Neural cell (in vitro differentiated cells): ENCODE measurements at regions not wholly inside any gene's neighbourhood (a gene's known extent, or its start where the extent isn't known, plus 50 kb on each side); places are given as distances from the start of the nearest gene placed in this dataset.

ENCODE experiments used
- H2AFZ ChIP-seq: fragments of 200-600, 300-800 bp; sonication (generic), shearing (Covaris generic); 2 replicates; pipeline ENCODE4 v1.6.0; 2014; ENCODE audit warnings: low read depth, mild to moderate bottlenecking, antibody characterized with exemption, low read length, moderate library complexity
- H3F3A ChIP-seq: fragments of 200-600 bp; shearing (Covaris generic); 2 replicates; pipeline ENCODE4 v1.6.1; 2016; ENCODE audit warnings: mild to moderate bottlenecking, moderate library complexity, mixed read lengths, antibody characterized with exemption, low read length; ENCODE audit not compliant: insufficient read depth, poor library complexity, severe bottlenecking
- H3K27ac ChIP-seq: fragments of 200-600, 300-800 bp; sonication (generic), shearing (Covaris generic); 2 replicates; pipeline ENCODE4 v1.5.1; 2014; ENCODE audit warnings: mild to moderate bottlenecking, low read length, moderate library complexity
- H3K27me3 ChIP-seq: fragments of 300-800, 200-600 bp; sonication (generic), shearing (Covaris generic); 2 replicates; pipeline ENCODE4 v1.6.0; 2014; ENCODE audit warnings: mild to moderate bottlenecking, low read depth, low read length, moderate library complexity; ENCODE audit not compliant: insufficient read depth
- H3K36me3 ChIP-seq: fragments of 300-800, 200-600 bp; sonication (generic), shearing (Covaris generic); 2 replicates; pipeline ENCODE4 v1.5.1; 2014; ENCODE audit warnings: mild to moderate bottlenecking, antibody characterized with exemption, low read length, moderate library complexity; ENCODE audit not compliant: insufficient read depth
- H3K4me2 ChIP-seq: fragments of 300-800, 200-600 bp; sonication (generic), shearing (Covaris generic); 2 replicates; pipeline ENCODE4 v1.6.0; 2014; ENCODE audit warnings: mild to moderate bottlenecking, low read length
- H3K4me3 ChIP-seq: fragments of 300-800, 200-600 bp; sonication (generic), shearing (Covaris generic); 2 replicates; pipeline ENCODE4 v1.5.1; 2014; ENCODE audit warnings: mild to moderate bottlenecking, low read length, moderate library complexity
- H3K79me2 ChIP-seq: fragments of 200-600 bp; shearing (Covaris generic); replicated peaks from 2 replicates; pipeline ENCODE4 v1.6.0; 2014; ENCODE audit warnings: mild to moderate bottlenecking, low read length, moderate library complexity; ENCODE audit not compliant: insufficient read depth
- H3K9ac ChIP-seq: fragments of 300-800, 200-600 bp; sonication (generic), shearing (Covaris generic); 2 replicates; pipeline ENCODE4 v1.6.1; 2016; ENCODE audit warnings: mild to moderate bottlenecking, low read length, mixed read lengths
- H3K9me2 ChIP-seq: fragments of 200-600 bp; shearing (Covaris generic); 2 replicates; pipeline ENCODE4 v1.6.1; 2016; ENCODE audit warnings: mild to moderate bottlenecking, low read length, mixed read lengths; ENCODE audit not compliant: insufficient read depth
- H3K9me3 ChIP-seq: fragments of 200-600, 300-800 bp; sonication (generic), shearing (Covaris generic); 2 replicates; pipeline ENCODE4 v1.6.1; 2016; ENCODE audit warnings: mild to moderate bottlenecking, mixed run types, low read length, moderate library complexity, mixed read lengths
- H4K20me1 ChIP-seq: fragments of 200-600 bp; shearing (Covaris generic); 2 replicates; pipeline ENCODE4 v1.6.1; 2016; ENCODE audit warnings: mild to moderate bottlenecking, mixed run types; ENCODE audit not compliant: insufficient read depth
- CTCF ChIP-seq: fragments of 450-650 bp; IDR thresholded peaks from 2 replicates; pipeline ENCODE4 v1.5.1; 2014; ENCODE audit warnings: antibody characterized with exemption, mild to moderate bottlenecking, moderate library complexity; ENCODE audit not compliant: poor library complexity, severe bottlenecking
- EP300 ChIP-seq: fragments of 450-650 bp; conservative IDR thresholded peaks from 2 replicates; pipeline ENCODE4 v1.6.1; 2014; ENCODE audit warnings: antibody characterized with exemption, mild to moderate bottlenecking, moderate library complexity; ENCODE audit not compliant: poor library complexity, severe bottlenecking
- EZH2 ChIP-seq: fragments of 200-600, 300-800 bp; shearing (Covaris generic), sonication (generic); IDR thresholded peaks from 2 replicates; pipeline ENCODE4 v1.6.1; 2014; ENCODE audit warnings: antibody characterized with exemption, low read length, borderline replicate concordance, mild to moderate bottlenecking; ENCODE audit not compliant: insufficient read depth, poor library complexity, severe bottlenecking
- MXI1 ChIP-seq: fragments of 450-650 bp; conservative IDR thresholded peaks from 2 replicates; pipeline ENCODE4 v1.6.1; 2014; ENCODE audit warnings: antibody characterized with exemption, mild to moderate bottlenecking; ENCODE audit not compliant: poor library complexity, severe bottlenecking
- POLR2AphosphoS5 ChIP-seq: IDR thresholded peaks from 2 replicates; pipeline ENCODE4 v1.6.1; 2012
- RAD21 ChIP-seq: fragments of 450-650 bp; conservative IDR thresholded peaks from 2 replicates; pipeline ENCODE4 v1.6.1; 2014; ENCODE audit warnings: antibody characterized with exemption, mild to moderate bottlenecking, moderate library complexity
- SMC3 ChIP-seq: fragments of 450-650 bp; conservative IDR thresholded peaks from 2 replicates; pipeline ENCODE4 v1.6.1; 2014; ENCODE audit warnings: antibody characterized with exemption, mild to moderate bottlenecking, moderate library complexity; ENCODE audit not compliant: poor library complexity
- TAF1 ChIP-seq: IDR thresholded peaks from 2 replicates; pipeline ENCODE4 v1.6.1; 2012; ENCODE audit warnings: low read depth
- TF ChIP-seq, protein P1 (sequence below): IDR thresholded peaks from 2 replicates; pipeline ENCODE4 v1.6.1; 2012; ENCODE audit warnings: borderline replicate concordance

DNA sequence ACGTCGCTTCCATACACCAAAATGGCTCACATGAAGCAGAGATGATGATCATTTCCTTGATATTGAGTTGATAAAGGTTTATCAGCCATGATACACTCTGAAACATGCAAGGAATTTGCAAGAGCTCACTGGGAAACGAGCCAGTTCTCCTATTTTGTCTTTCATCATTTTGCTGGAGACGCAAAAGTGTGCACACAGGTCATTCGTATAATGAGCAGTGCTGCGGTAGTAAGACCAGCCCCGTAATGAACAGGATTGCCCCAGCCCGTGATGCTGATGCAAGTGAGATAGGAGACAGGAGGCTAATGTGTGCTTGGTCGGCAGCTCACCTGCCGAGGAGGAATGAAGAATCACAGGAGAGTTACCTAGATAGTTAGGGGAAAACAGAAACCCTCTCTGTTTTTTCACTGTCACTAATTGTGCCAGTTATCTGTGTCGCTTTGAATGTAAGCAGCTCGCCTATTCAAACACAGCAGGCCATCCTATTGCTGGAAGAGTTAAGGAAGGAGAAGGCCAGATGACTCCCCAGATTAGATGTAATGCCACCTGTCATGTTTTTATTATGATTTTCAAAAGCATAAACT, 391.8 kb downstream of the SAMD5 start:
- Histone ChIP-seq H3K27me3 (no peaks in the 10 kb centered on the region), H4K20me1 (no peaks in the 10 kb centered on the region), H3K4me3 (no peak overlapping the region), H3K9me2 (no peaks in the 10 kb centered on the region), H3F3A (no peaks in the 10 kb centered on the region), H3K9ac (no peak overlapping the region), H3K27ac (no peak overlapping the region), H3K36me3 (no peaks in the 10 kb centered on the region), H3K4me2 (no peak overlapping the region), H2AFZ (no peak overlapping the region), H3K79me2 (no peaks in the 10 kb centered on the region), H3K9me3 (no peaks in the 10 kb centered on the region)
- TF ChIP-seq, protein P1, sequence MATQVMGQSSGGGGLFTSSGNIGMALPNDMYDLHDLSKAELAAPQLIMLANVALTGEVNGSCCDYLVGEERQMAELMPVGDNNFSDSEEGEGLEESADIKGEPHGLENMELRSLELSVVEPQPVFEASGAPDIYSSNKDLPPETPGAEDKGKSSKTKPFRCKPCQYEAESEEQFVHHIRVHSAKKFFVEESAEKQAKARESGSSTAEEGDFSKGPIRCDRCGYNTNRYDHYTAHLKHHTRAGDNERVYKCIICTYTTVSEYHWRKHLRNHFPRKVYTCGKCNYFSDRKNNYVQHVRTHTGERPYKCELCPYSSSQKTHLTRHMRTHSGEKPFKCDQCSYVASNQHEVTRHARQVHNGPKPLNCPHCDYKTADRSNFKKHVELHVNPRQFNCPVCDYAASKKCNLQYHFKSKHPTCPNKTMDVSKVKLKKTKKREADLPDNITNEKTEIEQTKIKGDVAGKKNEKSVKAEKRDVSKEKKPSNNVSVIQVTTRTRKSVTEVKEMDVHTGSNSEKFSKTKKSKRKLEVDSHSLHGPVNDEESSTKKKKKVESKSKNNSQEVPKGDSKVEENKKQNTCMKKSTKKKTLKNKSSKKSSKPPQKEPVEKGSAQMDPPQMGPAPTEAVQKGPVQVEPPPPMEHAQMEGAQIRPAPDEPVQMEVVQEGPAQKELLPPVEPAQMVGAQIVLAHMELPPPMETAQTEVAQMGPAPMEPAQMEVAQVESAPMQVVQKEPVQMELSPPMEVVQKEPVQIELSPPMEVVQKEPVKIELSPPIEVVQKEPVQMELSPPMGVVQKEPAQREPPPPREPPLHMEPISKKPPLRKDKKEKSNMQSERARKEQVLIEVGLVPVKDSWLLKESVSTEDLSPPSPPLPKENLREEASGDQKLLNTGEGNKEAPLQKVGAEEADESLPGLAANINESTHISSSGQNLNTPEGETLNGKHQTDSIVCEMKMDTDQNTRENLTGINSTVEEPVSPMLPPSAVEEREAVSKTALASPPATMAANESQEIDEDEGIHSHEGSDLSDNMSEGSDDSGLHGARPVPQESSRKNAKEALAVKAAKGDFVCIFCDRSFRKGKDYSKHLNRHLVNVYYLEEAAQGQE = no peak
- TF ChIP-seq SMC3 (no peak), EZH2 (no peak), CTCF (no peak), EP300 (no peak), POLR2AphosphoS5 (no peak), TAF1 (no peak), MXI1 (no peak), RAD21 (no peak)

- no peak overlapping the region for H2AFZ ChIP-seq
- H3K9me2 ChIP-seq = no peaks in the 10 kb centered on the region
- H3K4me3 ChIP-seq = no peak overlapping the region
- no peaks in the 10 kb centered on the region for H4K20me1 ChIP-seq
- no peak overlapping the region for H3K9ac ChIP-seq
- no peaks in the 10 kb centered on the region for H3K36me3 ChIP-seq
- H3K79me2 ChIP-seq = no peaks in the 10 kb centered on the region
- TF ChIP-seq POLR2AphosphoS5 (no peak), CTCF (no peak), EP300 (no peak), MXI1 (no peak), RAD21 (no peak), SMC3 (no peak), TAF1 (no peak), EZH2 (no peak)
- TF ChIP-seq, protein P1 = no peak
- H3K27me3 ChIP-seq = no peaks in the 10 kb centered on the region
- H3K4me2 ChIP-seq = no peak overlapping the region
- no peaks in the 10 kb centered on the region for H3K9me3 ChIP-seq
- no peaks in the 10 kb centered on the region for H3F3A ChIP-seq
- H3K27ac ChIP-seq = no peak overlapping the region
Observed at GRCh38 chr6:147903321-147903720, 394.8 kb downstream of the SAMD5 start.
